ENCODE measurements at regions not wholly inside any gene's neighbourhood (a gene's known extent, or its start where the extent isn't known, plus 50 kb on each side); places are given as distances from the start of the nearest gene placed in this dataset.

- H3K4me2 ChIP-seq (ENCODE audit: low read length), result no peak overlapping the region
- H3K4me3 ChIP-seq (ENCODE audit: low read length), result no peak overlapping the region
- H2AFZ ChIP-seq (ENCODE audit: low read depth, low read length), result no peak overlapping the region
- H3K9me3 ChIP-seq (ENCODE audit: low read length), result no peaks in the 10 kb centered on the region
- H3K9ac ChIP-seq (ENCODE audit: low read length), result no peak overlapping the region
- H3F3A ChIP-seq (ENCODE audit: insufficient read depth, low read length, poor library complexity, severe bottlenecking), result no peaks in the 10 kb centered on the region
- H4K20me1 ChIP-seq (ENCODE audit: insufficient read depth), result no peaks in the 10 kb centered on the region
- H3K79me2 ChIP-seq (replicated peaks; ENCODE audit: insufficient read depth, low read length), result no peaks in the 10 kb centered on the region
- no peaks in the 10 kb centered on the region for H3K27me3 ChIP-seq (ENCODE audit: insufficient read depth, low read depth, low read length)
- TF ChIP-seq MXI1 (conservative IDR thresholded peaks at IDR 0.05; ENCODE audit: poor library complexity, severe bottlenecking) (no peak), EZH2 (IDR thresholded peaks at IDR 0.05; ENCODE audit: borderline replicate concordance, insufficient read depth, low read length, poor library complexity, severe bottlenecking) (no peak), RAD21 (conservative IDR thresholded peaks at IDR 0.05) (no peak), SMC3 (conservative IDR thresholded peaks at IDR 0.05; ENCODE audit: poor library complexity) (no peak), TAF1 (IDR thresholded peaks at IDR 0.05; ENCODE audit: low read depth) (no peak), REST (IDR thresholded peaks at IDR 0.05; ENCODE audit: borderline replicate concordance) (no peak), CTCF (IDR thresholded peaks at IDR 0.05; ENCODE audit: poor library complexity, severe bottlenecking) (no peak), EP300 (conservative IDR thresholded peaks at IDR 0.05; ENCODE audit: poor library complexity, severe bottlenecking) (no peak), POLR2AphosphoS5 (IDR thresholded peaks at IDR 0.05) (no peak)
- no peaks in the 10 kb centered on the region for H3K9me2 ChIP-seq (ENCODE audit: insufficient read depth, low read length)
- no peak overlapping the region for H3K27ac ChIP-seq (ENCODE audit: low read length)
- peaks cover 4% of the 10 kb centered on the region for H3K36me3 ChIP-seq (ENCODE audit: insufficient read depth, low read length)
Observed at GRCh38 chr11:37394236-37394870, 796.3 kb upstream of the RAG2 start.

GRCh38 chr11:37391615-37392014, 793.6 kb upstream of the RAG2 start:
- TF ChIP-seq SMC3 (conservative IDR thresholded peaks at IDR 0.05; ENCODE audit: poor library complexity), result no peak
- no peak for TF ChIP-seq TAF1 (IDR thresholded peaks at IDR 0.05; ENCODE audit: low read depth)
- no peak for TF ChIP-seq REST (IDR thresholded peaks at IDR 0.05; ENCODE audit: borderline replicate concordance)
- no peak for TF ChIP-seq EZH2 (IDR thresholded peaks at IDR 0.05; ENCODE audit: borderline replicate concordance, insufficient read depth, low read length, poor library complexity, severe bottlenecking)
- no peak for TF ChIP-seq CTCF (IDR thresholded peaks at IDR 0.05; ENCODE audit: poor library complexity, severe bottlenecking)
- no peak for TF ChIP-seq MXI1 (conservative IDR thresholded peaks at IDR 0.05; ENCODE audit: poor library complexity, severe bottlenecking)
- no peak for TF ChIP-seq EP300 (conservative IDR thresholded peaks at IDR 0.05; ENCODE audit: poor library complexity, severe bottlenecking)
- TF ChIP-seq POLR2AphosphoS5 (IDR thresholded peaks at IDR 0.05), result no peak
- no peak for TF ChIP-seq RAD21 (conservative IDR thresholded peaks at IDR 0.05)
- Histone ChIP-seq H2AFZ (ENCODE audit: low read depth, low read length) (no peak overlapping the region), H3K79me2 (replicated peaks; ENCODE audit: insufficient read depth, low read length) (no peaks in the 10 kb centered on the region), H3K9me3 (ENCODE audit: low read length) (no peaks in the 10 kb centered on the region), H3F3A (ENCODE audit: insufficient read depth, low read length, poor library complexity, severe bottlenecking) (no peaks in the 10 kb centered on the region), H3K4me3 (ENCODE audit: low read length) (no peak overlapping the region), H3K27me3 (ENCODE audit: insufficient read depth, low read depth, low read length) (no peaks in the 10 kb centered on the region), H3K36me3 (ENCODE audit: insufficient read depth, low read length) (peaks cover 4% of the 10 kb centered on the region), H3K4me2 (ENCODE audit: low read length) (no peak overlapping the region), H3K9ac (ENCODE audit: low read length) (no peak overlapping the region), H3K9me2 (ENCODE audit: insufficient read depth, low read length) (no peaks in the 10 kb centered on the region), H3K27ac (ENCODE audit: low read length) (no peak overlapping the region), H4K20me1 (ENCODE audit: insufficient read depth) (no peaks in the 10 kb centered on the region)
